ENCODE measurements at regions not wholly inside any gene's neighbourhood (a gene's known extent, or its start where the extent isn't known, plus 50 kb on each side); places are given as distances from the start of the nearest gene placed in this dataset.
"Not testable (repeated sequence)": the region's sequence is repeated elsewhere in the genome, so short reads cannot be mapped to it uniquely, and the experiment has no call there.

GRCh38 chr15:69552057-69552815 lies 99.6 kb downstream of the RPLP1 start:
- no peak for DNase-seq (ENCODE audit: insufficient read length, low spot score)
- FAIRE-seq = no peak

- FAIRE-seq (no peak), DNase-seq (ENCODE audit: insufficient read length, low spot score) (no peak)
Measured at GRCh38 chr15:69553686-69554085, 101.1 kb downstream of the RPLP1 start.

GRCh38 chr15:69554279-69554961 lies 101.8 kb downstream of the RPLP1 start:
- no peak for FAIRE-seq
- DNase-seq (ENCODE audit: insufficient read length, low spot score) = no peak

- no peak for FAIRE-seq
- DNase-seq (ENCODE audit: insufficient read length, low spot score) = no peak
Measured at GRCh38 chr15:69555080-69555479, 102.5 kb downstream of the RPLP1 start.

- no peak for FAIRE-seq
- DNase-seq (ENCODE audit: insufficient read length, low spot score) = no peak
Measured at GRCh38 chr15:69556344-69556743, 103.7 kb downstream of the RPLP1 start.

- FAIRE-seq (peak; percentile 96), DNase-seq (ENCODE audit: insufficient read length, low spot score) (peak; percentile 90)
Measured at GRCh38 chr15:69557020-69557706, 104.5 kb downstream of the RPLP1 start.

GRCh38 chr15:69557707-69558409 lies 105.2 kb downstream of the RPLP1 start:
- FAIRE-seq (no peak), DNase-seq (ENCODE audit: insufficient read length, low spot score) (no peak)

- DNase-seq (ENCODE audit: insufficient read length, low spot score) = no peak
- FAIRE-seq = no peak
Measured at GRCh38 chr15:69559440-69560190, 107.0 kb downstream of the RPLP1 start.

GRCh38 chr15:69561071-69561784 lies 108.6 kb downstream of the RPLP1 start:
- FAIRE-seq (no peak), DNase-seq (ENCODE audit: insufficient read length, low spot score) (no peak)

GRCh38 chr15:69562116-69562515 lies 109.5 kb downstream of the RPLP1 start:
- DNase-seq (ENCODE audit: insufficient read length, low spot score) (no peak), FAIRE-seq (no peak)

GRCh38 chr15:69562564-69562963 lies 109.9 kb downstream of the RPLP1 start:
- FAIRE-seq (no peak), DNase-seq (ENCODE audit: insufficient read length, low spot score) (no peak)

- DNase-seq (ENCODE audit: insufficient read length, low spot score) (no peak), FAIRE-seq (no peak)
Measured at GRCh38 chr15:69565066-69565655, 112.5 kb downstream of the RPLP1 start.

GRCh38 chr15:69567238-69567760 lies 114.7 kb downstream of the RPLP1 start:
- DNase-seq (ENCODE audit: insufficient read length, low spot score); FAIRE-seq: not testable (repeated sequence)

GRCh38 chr15:69568173-69569009 lies 115.8 kb downstream of the RPLP1 start:
- FAIRE-seq = peak; percentile 40

GRCh38 chr15:69570454-69570853 lies 117.8 kb downstream of the RPLP1 start:
- DNase-seq (ENCODE audit: insufficient read length, low spot score) = no peak
- no peak for FAIRE-seq

More at GRCh38 chr15:69568173-69569009, 115.8 kb downstream of the RPLP1 start:
- peak; percentile 56 for DNase-seq (ENCODE audit: insufficient read length, low spot score)

- FAIRE-seq (no peak), DNase-seq (ENCODE audit: insufficient read length, low spot score) (no peak)
Measured at GRCh38 chr15:69570997-69571396, 118.4 kb downstream of the RPLP1 start.

GRCh38 chr15:69573278-69573677 lies 120.7 kb downstream of the RPLP1 start:
- DNase-seq (ENCODE audit: insufficient read length, low spot score); FAIRE-seq: not testable (repeated sequence)
